H9 (cell line): ENCODE measurements at regions not wholly inside any gene's neighbourhood (a gene's known extent, or its start where the extent isn't known, plus 50 kb on each side); places are given as distances from the start of the nearest gene placed in this dataset.
"Not testable (repeated sequence)": the region's sequence is repeated elsewhere in the genome, so short reads cannot be mapped to it uniquely, and the experiment has no call there.

Experiments
- DNase-seq: peaks from one replicate; pipeline ENCODE4 v3.0.0-alpha.2; 2017
- H2AFZ ChIP-seq: one replicate; pipeline ENCODE4 v1.6.1; 2013; ENCODE audit warnings: mild to moderate bottlenecking, low read length, control low read depth, moderate library complexity
- H2AK5ac ChIP-seq: 2 replicates; pipeline ENCODE4 v1.6.1; 2013; ENCODE audit warnings: low read length, control low read depth, mixed read lengths; ENCODE audit not compliant: insufficient read length
- H2BK120ac ChIP-seq: one replicate; pipeline ENCODE4 v1.6.1; 2013; ENCODE audit warnings: low read depth, mild to moderate bottlenecking, low read length, control low read depth, inconsistent platforms; ENCODE audit not compliant: poor library complexity, severe bottlenecking
- H2BK12ac ChIP-seq: 2 replicates; pipeline ENCODE4 v1.6.1; 2013; ENCODE audit warnings: low read length, control low read depth, mixed read lengths, low read depth; ENCODE audit not compliant: insufficient read length
- H2BK15ac ChIP-seq: 2 replicates; pipeline ENCODE4 v1.6.1; 2013; ENCODE audit warnings: low read depth, low read length, control low read depth
- H2BK20ac ChIP-seq: one replicate; pipeline ENCODE4 v1.6.1; 2013; ENCODE audit warnings: low read depth, mild to moderate bottlenecking, low read length, control low read depth, inconsistent platforms; ENCODE audit not compliant: poor library complexity, severe bottlenecking
- H2BK5ac ChIP-seq: 2 replicates; pipeline ENCODE4 v1.6.1; 2013; ENCODE audit warnings: low read length, control low read depth, mixed read lengths; ENCODE audit not compliant: insufficient read length
- H3K14ac ChIP-seq: 2 replicates; pipeline ENCODE4 v1.6.1; 2013; ENCODE audit warnings: low read length, control low read depth; ENCODE audit not compliant: insufficient read depth
- H3K18ac ChIP-seq: 2 replicates; pipeline ENCODE4 v1.6.1; 2013; ENCODE audit warnings: low read depth, mild to moderate bottlenecking, mixed read lengths, low read length, control low read depth; ENCODE audit not compliant: insufficient read length
- H3K23ac ChIP-seq: 2 replicates; pipeline ENCODE4 v1.6.1; 2013; ENCODE audit warnings: low read length, control low read depth, mixed read lengths, low read depth; ENCODE audit not compliant: insufficient read length
- H3K23me2 ChIP-seq: 2 replicates; pipeline ENCODE4 v1.6.1; 2013; ENCODE audit warnings: low read depth, mild to moderate bottlenecking, mixed read lengths, low read length, control low read depth; ENCODE audit not compliant: insufficient read length, poor library complexity, severe bottlenecking
- H3K27ac ChIP-seq: 2 replicates; pipeline ENCODE4 v1.5.1; 2013; ENCODE audit warnings: low read length, control low read depth, mixed read lengths, low read depth; ENCODE audit not compliant: insufficient read length
- H3K27me3 ChIP-seq: 2 replicates; pipeline ENCODE4 v1.6.1; 2013; ENCODE audit warnings: low read length, control low read depth, inconsistent platforms; ENCODE audit not compliant: insufficient read depth
- H3K4ac ChIP-seq: 2 replicates; pipeline ENCODE4 v1.6.1; 2013; ENCODE audit warnings: low read depth, mild to moderate bottlenecking, control low read depth, inconsistent platforms, low read length, moderate library complexity
- H3K4me1 ChIP-seq: 2 replicates; pipeline ENCODE4 v1.6.1; 2013; ENCODE audit warnings: low read length, control low read depth, inconsistent platforms; ENCODE audit not compliant: insufficient read depth
- H3K4me2 ChIP-seq: 2 replicates; pipeline ENCODE4 v1.6.1; 2013; ENCODE audit warnings: low read length, control low read depth, mixed read lengths; ENCODE audit not compliant: insufficient read length, insufficient read depth
- H3K56ac ChIP-seq: 2 replicates; pipeline ENCODE4 v1.6.1; 2013; ENCODE audit warnings: low read depth, mild to moderate bottlenecking, mixed read lengths, low read length, control low read depth; ENCODE audit not compliant: insufficient read length
- H3K79me1 ChIP-seq: 2 replicates; pipeline ENCODE4 v1.6.1; 2013; ENCODE audit warnings: low read depth, mild to moderate bottlenecking, moderate library complexity, low read length, control low read depth, inconsistent platforms; ENCODE audit not compliant: insufficient read depth, poor library complexity, severe bottlenecking
- H3K79me2 ChIP-seq: 2 replicates; pipeline ENCODE4 v1.6.1; 2013; ENCODE audit warnings: low read length, control low read depth, inconsistent platforms; ENCODE audit not compliant: insufficient read depth
- H3K9ac ChIP-seq: 2 replicates; pipeline ENCODE4 v1.6.1; 2013; ENCODE audit warnings: low read length, control low read depth, mixed read lengths; ENCODE audit not compliant: insufficient read length; ENCODE audit errors: extremely low read depth
- H3K9me3 ChIP-seq: one replicate; pipeline ENCODE4 v1.6.1; 2013; ENCODE audit warnings: low read depth, low read length, inconsistent platforms; ENCODE audit not compliant: control insufficient read depth
- H3T11ph ChIP-seq: one replicate; pipeline ENCODE4 v1.6.1; 2013; ENCODE audit warnings: mild to moderate bottlenecking, low read length, control low read depth, inconsistent platforms
- H4K20me1 ChIP-seq: one replicate; pipeline ENCODE4 v1.6.1; 2013; ENCODE audit not compliant: control insufficient read depth, insufficient read length, insufficient read depth
- H4K5ac ChIP-seq: 2 replicates; pipeline ENCODE4 v1.6.1; 2013; ENCODE audit warnings: low read depth, mild to moderate bottlenecking, mixed read lengths, low read length, control low read depth; ENCODE audit not compliant: insufficient read length
- H4K8ac ChIP-seq: replicated peaks from 2 replicates; pipeline ENCODE4 v1.6.1; 2013; ENCODE audit warnings: low read length, control low read depth, mixed read lengths, low read depth; ENCODE audit not compliant: insufficient read length
- H4K91ac ChIP-seq: 2 replicates; pipeline ENCODE4 v1.6.1; 2013; ENCODE audit warnings: low read depth, mild to moderate bottlenecking, moderate library complexity, mixed read lengths, low read length, control low read depth; ENCODE audit not compliant: insufficient read length
- H3K27ac Mint-ChIP-seq, 3 experiments: 2 replicates in 2 of 3; 3 replicates in 1 of 3; pipeline ENCODE4 v1.8.0; 2020 to 2021; ENCODE audit warnings: mixed read lengths in 3 of 3, mild to moderate bottlenecking in 1 of 3, moderate library complexity in 1 of 3
- H3K27me3 Mint-ChIP-seq: 2 replicates; pipeline ENCODE4 v1.8.0; 2021; ENCODE audit warnings: low read depth, mild to moderate bottlenecking, moderate library complexity, mixed read lengths
- H3K36me3 Mint-ChIP-seq, 3 experiments: 2 replicates in 2 of 3; 3 replicates in 1 of 3; pipeline ENCODE4 v1.8.0; 2020 to 2021; ENCODE audit warnings: low read depth in 3 of 3, mixed read lengths in 3 of 3; ENCODE audit not compliant: insufficient read depth in 1 of 3
- H3K4me1 Mint-ChIP-seq, 2 experiments: 2 replicates each; pipeline ENCODE4 v1.8.0; 2020; ENCODE audit warnings: mixed read lengths in 2 of 2
- H3K4me3 Mint-ChIP-seq, 2 experiments: 2 replicates in 1 of 2; 3 replicates in 1 of 2; pipeline ENCODE4 v1.8.0; 2020 to 2021; ENCODE audit warnings: mild to moderate bottlenecking in 2 of 2, mixed read lengths in 2 of 2, moderate library complexity in 1 of 2
- H3K9me3 Mint-ChIP-seq, 2 experiments: 2 replicates in 1 of 2; 3 replicates in 1 of 2; pipeline ENCODE4 v1.8.0; 2020; ENCODE audit warnings: mild to moderate bottlenecking in 2 of 2, mixed read lengths in 2 of 2, moderate library complexity in 1 of 2
- CTCF ChIP-seq: fragments of 200-600 bp; sonication (generic); conservative IDR thresholded peaks from 3 replicates; pipeline ENCODE4 v1.8.0; 2021; ENCODE audit warnings: antibody characterized with exemption, mild to moderate bottlenecking
- WGBS: extraction: QIAGEN DNeasy Blood & Tissue Kit; methylation state at CpG from one replicate; pipeline ENCODE4 v1.1.7; 2013; ENCODE audit warnings: missing lambda C conversion rate, low lambda C conversion rate, mixed read lengths; ENCODE audit not compliant: insufficient read length; ENCODE audit errors: extremely low coverage; 5-methylcytosine and 5-hydroxymethylcytosine counted together

- no peaks in the 10 kb centered on the region for H3K36me3 Mint-ChIP-seq
- no peak overlapping the region for H3K27ac ChIP-seq
- no peak overlapping the region for H4K91ac ChIP-seq
- H3K56ac ChIP-seq = no peak overlapping the region
- no peak for DNase-seq
- H3K23ac ChIP-seq = no peak overlapping the region
- H2AFZ ChIP-seq = no peak overlapping the region
- no peak overlapping the region for H2BK5ac ChIP-seq
- H3K9me3 ChIP-seq = no peaks in the 10 kb centered on the region
- H3K79me2 ChIP-seq = no peaks in the 10 kb centered on the region
- no peak overlapping the region for H3K4me2 ChIP-seq
- H2BK15ac ChIP-seq = no peak overlapping the region
- H3K27ac Mint-ChIP-seq = no peak overlapping the region
- WGBS = no CpG with 5 or more reads among the region's 5 CpGs
- no peak overlapping the region for H3K18ac ChIP-seq
- peaks cover 0 to 2% of the 10 kb centered on the region in 2 experiments; a peak in 2 of 5 replicates for H3K9me3 Mint-ChIP-seq
- no peak overlapping the region for H2BK120ac ChIP-seq
- H4K5ac ChIP-seq = no peak overlapping the region
- no peak overlapping the region for H3K14ac ChIP-seq
- H3K4me1 ChIP-seq = no peaks in the 10 kb centered on the region
- H3K4ac ChIP-seq = no peak overlapping the region
- no peak for TF ChIP-seq CTCF
- H3T11ph ChIP-seq = no peak overlapping the region
- H4K8ac ChIP-seq = no peak overlapping the region
- H3K27me3 ChIP-seq = no peaks in the 10 kb centered on the region
- H3K79me1 ChIP-seq = no peaks in the 10 kb centered on the region
- H3K27me3 Mint-ChIP-seq = no peaks in the 10 kb centered on the region
- H3K23me2 ChIP-seq = no peaks in the 10 kb centered on the region
- H3K4me1 Mint-ChIP-seq = no peaks in the 10 kb centered on the region
- no peaks in the 10 kb centered on the region for H4K20me1 ChIP-seq
- no peak overlapping the region for H2BK12ac ChIP-seq
- no peak overlapping the region for H3K9ac ChIP-seq
- no peak overlapping the region for H2BK20ac ChIP-seq
- H3K4me3 Mint-ChIP-seq = no peak overlapping the region
- H2AK5ac ChIP-seq = no peak overlapping the region
Observed at GRCh38 chr2:215722125-215722524, 286.3 kb upstream of the FN1 start.

- H3K27ac Mint-ChIP-seq, H2BK20ac ChIP-seq, H3T11ph ChIP-seq, DNase-seq, H3K4me1 ChIP-seq, H3K79me2 ChIP-seq, H3K4ac ChIP-seq, H3K9me3 Mint-ChIP-seq, H3K27me3 Mint-ChIP-seq, H2AK5ac ChIP-seq, H3K79me1 ChIP-seq, H4K20me1 ChIP-seq, H3K4me3 Mint-ChIP-seq, H3K23me2 ChIP-seq, H4K5ac ChIP-seq, H3K4me1 Mint-ChIP-seq, H2BK15ac ChIP-seq, H2AFZ ChIP-seq, H3K27me3 ChIP-seq, H3K27ac ChIP-seq, H3K23ac ChIP-seq, H3K14ac ChIP-seq, H2BK12ac ChIP-seq, H3K56ac ChIP-seq, H3K4me2 ChIP-seq, H4K91ac ChIP-seq, H2BK120ac ChIP-seq, H2BK5ac ChIP-seq, H3K36me3 Mint-ChIP-seq, H4K8ac ChIP-seq, H3K9me3 ChIP-seq, H3K9ac ChIP-seq, H3K18ac ChIP-seq: not testable (repeated sequence)
- no CpG with 5 or more reads among the region's 1 CpG for WGBS
Observed at GRCh38 chr2:215721515-215721914, 285.6 kb upstream of the FN1 start.
